LNCaP clone FGC (cell line): ENCODE measurements at regions not wholly inside any gene's neighbourhood (a gene's known extent, or its start where the extent isn't known, plus 50 kb on each side); places are given as distances from the start of the nearest gene placed in this dataset.
A peak's percentile ranks its signal among the peaks of the same experiment; 100 is the strongest.

ENCODE experiments used
- DNase-seq: peaks from one replicate; pipeline ENCODE4 v3.0.0-alpha.2; 2011; ENCODE audit warnings: low read depth
- H3K4me3 ChIP-seq: 2 replicates; pipeline ENCODE4 v1.5.1; 2011; ENCODE audit warnings: mild to moderate bottlenecking, low read depth, low read length, control low read depth
- TF ChIP-seq, protein P1 (sequence below): IDR thresholded peaks from 2 replicates; pipeline ENCODE4 v1.5.1; 2012; ENCODE audit warnings: mild to moderate bottlenecking; ENCODE audit not compliant: control insufficient read depth, insufficient read depth; ENCODE audit errors: extremely low read depth

DNA sequence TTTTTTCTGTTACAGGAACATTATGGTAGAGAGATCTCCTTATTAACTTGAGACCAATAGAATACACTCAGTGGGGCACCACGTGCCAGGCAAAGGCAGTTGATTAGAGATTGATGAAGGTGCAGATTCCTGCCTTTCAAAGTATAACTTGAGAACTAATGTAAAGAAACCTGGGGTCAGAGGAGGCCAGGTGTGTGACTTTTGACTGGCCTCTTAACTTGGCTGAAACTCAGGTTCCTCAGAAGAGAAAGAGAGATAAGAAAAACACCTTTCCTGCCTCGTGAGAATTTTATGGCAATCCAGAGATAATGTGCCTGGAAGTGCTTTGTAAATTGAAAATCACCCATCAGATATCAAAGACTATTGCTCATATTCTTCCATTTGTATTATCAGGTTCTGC lies 110.7 kb upstream of the GZMB start:
- TF ChIP-seq, protein P1, sequence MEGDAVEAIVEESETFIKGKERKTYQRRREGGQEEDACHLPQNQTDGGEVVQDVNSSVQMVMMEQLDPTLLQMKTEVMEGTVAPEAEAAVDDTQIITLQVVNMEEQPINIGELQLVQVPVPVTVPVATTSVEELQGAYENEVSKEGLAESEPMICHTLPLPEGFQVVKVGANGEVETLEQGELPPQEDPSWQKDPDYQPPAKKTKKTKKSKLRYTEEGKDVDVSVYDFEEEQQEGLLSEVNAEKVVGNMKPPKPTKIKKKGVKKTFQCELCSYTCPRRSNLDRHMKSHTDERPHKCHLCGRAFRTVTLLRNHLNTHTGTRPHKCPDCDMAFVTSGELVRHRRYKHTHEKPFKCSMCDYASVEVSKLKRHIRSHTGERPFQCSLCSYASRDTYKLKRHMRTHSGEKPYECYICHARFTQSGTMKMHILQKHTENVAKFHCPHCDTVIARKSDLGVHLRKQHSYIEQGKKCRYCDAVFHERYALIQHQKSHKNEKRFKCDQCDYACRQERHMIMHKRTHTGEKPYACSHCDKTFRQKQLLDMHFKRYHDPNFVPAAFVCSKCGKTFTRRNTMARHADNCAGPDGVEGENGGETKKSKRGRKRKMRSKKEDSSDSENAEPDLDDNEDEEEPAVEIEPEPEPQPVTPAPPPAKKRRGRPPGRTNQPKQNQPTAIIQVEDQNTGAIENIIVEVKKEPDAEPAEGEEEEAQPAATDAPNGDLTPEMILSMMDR = no peak
- H3K4me3 ChIP-seq = no peak overlapping the region
- DNase-seq = no peak

DNA sequence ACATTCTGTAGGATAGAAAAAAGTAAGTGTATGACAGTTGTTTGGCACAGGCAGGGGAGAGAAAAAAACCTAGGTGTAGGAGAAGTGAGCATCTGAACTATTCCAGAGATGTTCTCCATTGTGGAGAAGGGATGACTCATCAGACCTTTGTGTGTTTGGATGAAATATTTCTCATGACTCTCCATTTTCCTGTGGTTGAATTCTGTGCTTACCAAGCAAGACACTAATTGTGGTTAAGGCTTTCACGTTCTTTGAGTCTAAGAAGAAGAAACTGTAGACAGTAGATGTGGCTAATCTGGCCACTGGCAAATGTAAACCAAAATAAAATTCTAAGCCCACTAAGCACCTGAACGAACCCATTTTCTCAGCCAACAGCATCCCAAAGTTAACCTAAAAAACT lies 107.9 kb upstream of the GZMB start:
- no peak overlapping the region for H3K4me3 ChIP-seq
- TF ChIP-seq, protein P1 = no peak
- no peak for DNase-seq

DNA sequence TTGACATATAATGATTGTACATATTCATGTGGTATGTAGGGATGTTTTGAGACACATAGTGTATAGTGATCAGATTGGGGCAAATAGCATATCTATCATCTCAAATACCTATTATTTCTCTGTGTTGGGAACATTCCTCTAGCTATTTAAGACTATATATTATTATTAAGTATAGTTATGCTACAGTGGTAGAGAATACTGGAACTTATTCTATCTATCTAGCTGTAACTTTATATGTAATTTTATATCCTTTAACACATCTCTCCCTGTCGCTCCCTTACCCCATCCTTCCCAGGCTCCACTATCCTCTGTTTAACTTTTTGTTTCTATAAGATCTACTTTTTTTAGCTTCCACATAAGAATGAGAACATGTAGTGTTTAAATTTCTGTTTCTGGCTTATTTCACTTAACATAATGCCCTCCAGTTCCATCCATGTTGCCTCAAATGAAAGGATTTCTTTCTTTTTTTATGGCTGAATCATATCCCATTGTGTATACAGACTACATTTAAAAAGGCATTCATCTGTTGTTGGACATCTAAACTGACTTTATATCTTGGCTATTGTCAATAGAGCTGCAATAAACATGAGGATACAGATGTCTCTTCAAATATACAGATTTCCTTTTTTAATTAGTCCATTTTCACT lies 102.1 kb upstream of the GZMB start:
- no peak for DNase-seq
- TF ChIP-seq, protein P1 = no peak
- H3K4me3 ChIP-seq = no peak overlapping the region

DNA sequence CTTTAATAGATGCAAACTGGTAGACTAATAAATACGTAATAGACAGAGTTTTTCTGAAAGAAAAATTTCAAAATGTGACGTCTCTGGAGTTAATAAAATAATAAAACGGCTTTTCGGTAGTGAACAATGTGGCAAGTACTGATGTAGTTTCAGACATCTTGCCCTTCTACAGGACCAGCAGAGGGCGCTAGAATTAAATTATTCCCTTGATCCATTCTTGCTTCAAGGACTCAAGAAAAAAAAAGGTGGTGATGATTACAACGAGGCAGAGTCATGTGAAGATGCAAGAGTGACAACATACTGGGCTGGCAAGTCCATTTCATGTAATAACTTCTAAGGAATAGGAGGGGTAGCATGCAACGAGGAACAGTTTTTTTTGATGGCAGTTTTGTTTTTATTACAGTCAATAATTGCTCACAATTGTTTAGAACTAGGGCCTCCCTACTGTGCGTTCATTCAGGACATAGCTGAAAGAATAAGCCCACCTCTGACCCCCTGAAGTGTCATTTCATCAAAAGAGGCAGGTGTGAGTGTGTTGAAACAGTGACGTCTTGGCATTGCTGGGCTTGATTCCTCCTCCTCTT lies 101.0 kb upstream of the GZMB start:
- DNase-seq = peak; percentile 56
- TF ChIP-seq, protein P1 = peak; percentile 78
- H3K4me3 ChIP-seq = no peak overlapping the region

DNA sequence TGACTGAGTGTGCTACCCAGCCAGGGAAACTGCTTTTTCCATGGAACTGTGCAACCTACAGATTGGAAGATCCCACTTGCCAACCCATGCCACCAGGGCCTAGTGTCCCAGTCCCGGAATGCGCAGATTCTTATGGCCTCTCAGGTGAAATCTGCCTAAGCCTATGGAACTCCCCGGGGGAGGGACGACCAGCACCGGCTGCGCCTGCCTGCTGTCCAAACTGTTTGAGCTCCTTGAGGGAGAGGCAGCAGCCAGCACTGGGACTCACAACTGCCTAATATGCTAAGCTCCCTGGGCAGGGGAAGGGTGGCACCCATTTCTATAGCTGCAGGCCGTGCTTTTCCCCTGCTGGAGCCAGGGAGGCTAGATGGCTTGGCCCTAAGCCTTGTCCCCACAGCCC lies 92.5 kb upstream of the GZMB start:
- no peak overlapping the region for H3K4me3 ChIP-seq
- DNase-seq = no peak
- TF ChIP-seq, protein P1 = no peak

DNA sequence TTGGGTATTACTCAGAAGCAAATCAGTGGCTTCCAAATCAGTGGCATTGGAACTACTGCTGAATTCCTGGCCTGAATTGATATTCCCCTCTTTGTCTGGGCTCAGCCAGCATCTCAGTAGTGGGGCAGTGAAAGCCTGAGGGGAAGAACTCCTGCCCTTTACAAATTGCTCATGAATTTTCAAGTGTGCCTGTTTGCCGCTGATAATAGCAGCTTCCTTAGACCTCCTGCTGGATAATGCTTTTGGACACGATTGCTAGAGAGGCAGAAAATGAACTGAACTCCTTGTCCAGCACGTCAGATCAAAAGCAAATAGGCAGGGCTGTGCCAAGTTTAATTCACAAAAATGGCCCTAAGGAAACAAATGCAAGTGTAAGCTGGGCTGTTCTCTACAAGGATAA lies 91.3 kb upstream of the GZMB start:
- no peak for DNase-seq
- H3K4me3 ChIP-seq = no peak overlapping the region
- TF ChIP-seq, protein P1 = no peak

DNA sequence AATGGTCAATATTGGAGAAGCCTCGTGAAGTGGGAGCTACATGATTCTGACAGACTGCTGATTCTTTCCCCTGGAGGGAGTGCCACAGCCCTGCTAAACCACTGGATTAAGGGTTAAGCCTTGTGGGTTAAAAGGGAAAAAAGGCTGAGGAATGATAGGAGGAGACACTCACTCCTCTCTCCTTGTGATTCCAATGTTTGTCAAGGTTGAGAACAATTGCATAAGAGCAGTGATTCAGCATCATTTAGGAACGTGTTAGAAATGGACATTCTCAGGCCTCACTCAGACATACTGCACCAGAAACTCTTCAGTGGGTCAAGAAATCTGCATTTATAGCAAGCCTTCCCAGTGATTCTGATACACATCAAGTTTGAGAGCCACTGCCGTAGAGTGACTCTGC lies 87.8 kb upstream of the GZMB start:
- TF ChIP-seq, protein P1 = no peak
- DNase-seq = no peak
- no peak overlapping the region for H3K4me3 ChIP-seq
